ENCODE measurements at regions not wholly inside any gene's neighbourhood (a gene's known extent, or its start where the extent isn't known, plus 50 kb on each side); places are given as distances from the start of the nearest gene placed in this dataset.

DNA sequence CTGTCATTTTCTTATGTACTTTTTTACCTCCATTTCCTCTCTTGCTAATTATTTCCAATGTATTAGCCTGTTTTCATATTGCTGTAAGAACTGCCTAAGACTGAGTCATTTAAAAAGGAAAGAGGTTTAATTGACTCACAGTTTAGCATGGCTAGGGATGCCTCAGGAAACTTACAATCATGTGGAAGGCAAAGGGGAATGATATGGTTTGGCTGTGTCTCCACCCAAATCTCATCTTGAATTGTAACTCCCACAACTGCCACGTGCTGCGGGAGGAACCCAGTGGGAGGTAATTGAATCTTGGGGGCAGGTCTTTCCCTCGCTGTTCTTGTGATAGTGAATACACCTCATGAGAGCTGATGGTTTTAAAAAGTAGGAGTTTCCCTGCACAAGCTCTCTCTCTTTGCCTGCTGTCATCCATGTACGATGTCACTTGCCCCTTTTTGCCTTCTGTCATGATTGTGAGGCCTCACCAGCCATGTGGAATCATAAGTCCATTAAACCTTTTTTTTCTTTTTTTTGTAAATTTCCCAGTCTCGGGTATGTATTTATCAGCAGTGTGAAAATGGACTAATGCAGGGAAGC is 870.0 kb upstream of the INTU start:
- no peak for TF ChIP-seq TAF1 (IDR thresholded peaks at IDR 0.05; ENCODE audit: low read depth, low read length)
- no peak for TF ChIP-seq POLR2A (IDR thresholded peaks at IDR 0.05; ENCODE audit: low read depth, low read length)
- TF ChIP-seq POLR2AphosphoS5 (IDR thresholded peaks at IDR 0.05; ENCODE audit: low read depth, low read length): no peak
- no peak for TF ChIP-seq PAX5 (IDR thresholded peaks at IDR 0.05; ENCODE audit: insufficient read depth, low read length, severe bottlenecking)
- no peak for TF ChIP-seq SPI1 (IDR thresholded peaks at IDR 0.05; ENCODE audit: low read depth, low read length)
